Activated gamma-delta T cell treated with Interleukin-2 at 50 U/mL for 16 hours (primary cell): ENCODE measurements at regions not wholly inside any gene's neighbourhood (a gene's known extent, or its start where the extent isn't known, plus 50 kb on each side); places are given as distances from the start of the nearest gene placed in this dataset.
"Not testable (repeated sequence)": the region's sequence is repeated elsewhere in the genome, so short reads cannot be mapped to it uniquely, and the experiment has no call there.

Experiments used
- DNase-seq: peaks from one replicate; pipeline ENCODE4 v3.0.0-alpha.2; 2020

DNA sequence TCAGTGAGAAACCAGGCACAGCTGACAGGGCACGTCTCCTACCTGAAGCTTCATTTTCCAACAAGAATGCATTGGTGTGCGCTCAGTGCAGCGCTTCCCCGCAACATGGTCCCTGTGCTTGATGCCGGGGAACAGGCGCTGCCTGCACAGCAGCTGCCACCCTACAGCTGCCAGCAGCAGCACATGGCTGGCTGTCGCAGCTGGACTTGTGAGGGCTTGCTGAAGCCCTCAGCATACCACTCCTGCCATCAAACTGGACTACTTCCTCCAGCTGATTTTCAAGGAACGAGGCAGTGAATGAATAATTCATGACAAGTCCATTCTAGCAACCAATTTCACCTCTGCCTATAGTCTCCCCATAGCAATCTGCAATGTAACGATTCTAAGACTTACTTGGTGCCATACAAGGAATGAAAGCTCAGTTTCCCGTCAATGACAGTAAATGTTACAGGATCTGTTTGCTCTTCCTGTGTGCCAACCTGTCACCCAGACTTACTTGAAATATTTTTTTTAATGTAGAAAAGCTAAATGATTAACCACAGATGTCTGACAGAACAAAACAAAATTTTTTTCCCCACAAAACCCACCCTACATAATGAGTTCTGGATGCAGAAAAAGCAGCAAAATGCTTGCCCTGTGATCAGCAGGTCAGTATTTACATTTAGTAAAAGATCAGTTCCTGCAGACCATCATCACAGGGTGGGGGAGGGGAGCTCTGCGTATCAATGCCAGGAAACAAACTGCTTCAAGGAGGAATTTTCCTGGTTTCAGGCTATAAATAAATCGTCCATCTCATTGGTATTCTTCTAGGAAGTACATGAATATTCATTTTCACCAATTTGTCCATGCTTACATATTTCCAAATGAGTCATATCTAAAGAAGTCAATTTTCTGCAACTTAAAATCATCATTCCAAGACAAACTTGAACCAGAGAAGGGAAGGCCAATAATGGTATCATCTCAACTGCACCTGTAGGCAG lies 140.6 kb downstream of the ALOX5 start:
- no peak for DNase-seq

DNA sequence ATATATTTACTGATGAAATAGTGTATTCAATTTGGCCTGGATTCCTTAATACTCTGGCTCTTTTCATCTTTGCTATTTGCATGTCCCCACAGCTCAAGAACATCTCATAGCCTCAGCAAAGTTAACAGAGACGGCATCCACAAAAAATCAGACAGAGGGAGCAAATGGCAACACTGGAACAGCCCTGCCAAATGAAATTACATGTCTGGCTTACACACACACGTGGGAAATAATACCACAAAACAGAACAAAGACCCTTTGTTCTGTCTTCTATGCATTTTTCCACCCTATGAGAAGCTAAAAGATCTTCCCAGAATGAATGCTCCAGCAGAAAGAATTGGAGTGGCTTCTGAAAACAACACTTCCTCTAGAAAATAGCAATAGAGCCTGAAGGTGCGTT lies 139.5 kb downstream of the ALOX5 start:
- DNase-seq: no peak

DNA sequence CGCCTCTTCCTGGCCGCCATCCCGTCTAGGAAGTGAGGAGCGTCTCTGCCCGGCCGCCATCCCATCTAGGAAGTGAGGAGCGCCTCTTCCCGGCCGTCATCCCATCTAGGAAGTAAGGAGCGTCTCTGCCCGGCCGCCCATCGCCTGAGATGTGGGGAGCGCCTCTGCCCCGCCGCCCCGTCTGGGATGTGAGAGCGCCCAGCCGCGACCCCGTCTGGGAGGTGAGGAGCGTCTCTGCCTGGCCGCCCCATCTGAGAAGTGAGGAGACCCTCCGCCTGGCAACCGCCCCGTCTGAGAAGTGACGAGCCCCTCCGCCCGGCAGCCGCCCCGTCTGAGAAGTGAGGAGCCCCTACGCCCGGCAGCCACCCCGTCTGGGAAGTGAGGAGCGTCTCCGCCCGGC lies 137.9 kb downstream of the ALOX5 start:
- DNase-seq: not testable (repeated sequence)

DNA sequence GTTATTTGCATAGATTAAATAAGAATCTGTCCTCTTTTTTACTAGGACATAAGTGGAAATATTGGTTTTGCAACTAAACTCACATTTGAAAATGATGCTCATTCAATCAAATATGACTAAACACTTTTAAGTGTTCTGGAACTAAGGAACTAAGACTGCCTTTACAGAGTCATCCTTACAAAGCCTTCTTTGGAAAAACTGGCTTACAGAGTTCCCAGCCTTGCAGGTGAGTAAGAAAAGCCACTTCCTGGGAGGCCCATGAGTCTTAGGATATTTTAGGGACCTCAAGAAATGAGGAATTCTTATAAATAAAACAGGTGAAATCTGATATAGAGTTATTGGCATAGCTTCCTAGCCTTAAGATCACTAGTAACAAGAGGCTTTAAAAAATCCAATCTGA lies 135.5 kb downstream of the ALOX5 start:
- no peak for DNase-seq

DNA sequence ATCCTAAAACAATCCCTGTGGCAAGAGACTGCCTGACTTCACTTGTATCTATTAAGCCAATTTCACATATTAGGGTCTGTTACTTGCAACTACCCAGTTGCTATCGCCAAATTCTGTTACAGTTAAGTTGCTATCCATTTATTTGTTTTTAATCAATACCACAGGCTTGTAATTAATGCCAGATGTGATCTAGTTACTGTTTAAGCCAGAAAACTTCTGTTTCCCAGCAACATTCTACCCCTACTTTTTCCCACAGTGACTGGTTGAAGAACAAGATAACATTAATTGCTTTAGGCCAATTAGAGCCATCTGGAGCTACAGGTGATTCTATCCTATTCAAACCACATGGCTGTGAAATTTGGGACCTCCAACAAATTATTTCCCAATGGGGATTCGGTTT lies 131.3 kb downstream of the ALOX5 start:
- no peak for DNase-seq

DNA sequence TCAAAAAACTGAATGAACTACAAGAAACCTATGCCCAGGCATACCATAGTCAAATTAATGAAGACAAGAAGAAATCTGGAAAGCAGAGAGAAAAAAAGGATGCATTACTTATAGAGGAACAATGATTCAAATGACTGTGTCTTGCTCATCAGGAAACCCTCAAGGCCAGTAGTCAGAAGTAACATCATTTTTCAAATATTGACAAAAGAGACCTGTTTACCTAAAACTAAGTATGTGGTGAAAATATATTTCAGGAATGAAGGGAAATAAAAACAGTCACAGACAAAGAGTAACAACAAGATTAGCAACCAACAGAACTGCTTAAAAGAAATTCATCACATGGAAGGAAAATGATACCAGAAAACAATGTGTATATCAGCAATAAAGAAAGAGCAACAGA lies 128.4 kb downstream of the ALOX5 start:
- DNase-seq: no peak

DNA sequence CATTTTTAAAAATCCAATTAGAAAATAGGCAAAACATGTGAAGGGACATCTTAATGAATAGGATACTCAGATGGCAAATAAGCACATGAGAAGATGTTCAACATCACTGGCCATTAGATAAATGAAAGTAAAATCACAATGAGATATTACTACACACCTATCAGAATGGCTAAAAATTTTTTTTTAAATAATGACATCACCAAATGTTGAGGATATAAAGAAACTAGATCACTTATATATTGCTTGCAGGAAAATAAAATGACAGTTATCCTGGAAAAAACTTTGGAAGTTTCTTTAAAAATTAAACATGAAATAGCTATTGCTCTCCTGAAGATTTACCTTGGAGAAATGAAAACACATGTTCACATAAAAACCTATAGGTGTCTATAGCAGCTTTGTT lies 127.8 kb downstream of the ALOX5 start:
- no peak for DNase-seq

DNA sequence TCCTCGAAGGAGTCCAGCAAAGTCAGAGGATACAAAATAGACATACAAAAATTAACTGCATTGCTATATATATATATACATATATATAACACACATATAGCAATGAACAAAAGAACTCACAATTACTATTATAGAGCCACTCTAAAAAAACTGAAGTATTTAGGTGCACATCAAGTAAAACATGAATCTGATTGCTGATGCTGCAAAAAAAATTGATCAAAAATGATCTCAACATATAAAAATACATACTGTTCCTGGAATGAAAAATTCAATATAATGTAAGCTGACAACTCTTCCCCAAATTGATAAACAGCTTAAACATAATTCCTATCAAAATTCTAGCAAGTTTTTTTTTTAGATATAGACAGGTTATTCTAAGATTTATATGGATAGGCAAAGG lies 126.8 kb downstream of the ALOX5 start:
- no peak for DNase-seq

DNA sequence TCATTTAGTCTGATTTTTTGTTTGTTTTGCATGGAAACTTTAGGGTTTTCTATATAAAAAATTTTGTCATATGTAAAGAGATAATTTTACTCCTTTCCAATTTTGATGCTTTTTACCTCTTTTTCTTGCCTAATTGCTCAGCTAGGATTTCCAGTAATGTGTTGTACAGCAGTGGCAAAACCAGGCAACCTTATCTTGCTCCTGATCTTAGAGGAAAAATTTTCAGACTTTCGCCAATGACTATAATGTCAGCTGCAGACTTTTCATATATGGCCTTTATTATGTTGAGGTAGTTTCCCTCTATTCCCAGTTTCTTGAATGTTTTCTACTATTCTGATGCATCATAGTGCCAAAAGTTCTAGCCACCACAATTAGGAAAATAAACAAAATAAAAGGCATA lies 126.3 kb downstream of the ALOX5 start:
- DNase-seq: no peak

DNA sequence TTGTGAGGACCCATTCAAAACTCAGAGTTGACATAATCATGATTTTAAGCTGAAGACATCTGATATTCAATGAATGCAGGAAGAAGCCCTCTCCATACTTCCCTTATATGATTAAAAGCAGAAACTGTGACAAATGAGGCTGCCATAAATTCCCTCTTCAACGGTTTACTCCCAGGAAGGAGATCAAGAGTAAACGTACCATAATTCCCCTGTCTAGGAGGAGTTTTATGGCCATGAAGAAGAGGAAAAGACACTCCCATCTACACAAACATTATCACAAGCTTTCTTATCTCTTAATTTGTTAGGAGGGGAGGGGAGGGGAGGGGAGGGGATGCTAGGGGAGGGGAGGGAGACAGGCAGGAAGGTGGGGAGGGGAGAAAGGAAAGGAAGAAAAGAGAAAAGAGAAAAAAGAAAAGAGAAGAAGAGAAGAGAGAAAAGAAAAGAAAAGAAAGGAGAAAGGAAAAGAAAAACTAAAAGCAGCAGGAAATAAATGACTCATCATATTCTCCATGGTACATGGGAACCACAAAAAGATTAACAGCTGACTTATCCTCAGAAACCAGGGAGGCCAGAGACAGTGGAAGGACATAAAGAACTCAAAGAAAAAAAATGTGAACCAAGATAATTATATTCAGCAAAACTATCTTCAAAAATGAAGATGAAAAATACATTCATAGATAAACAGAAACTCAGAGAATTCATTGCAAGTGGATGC lies 121.6 kb downstream of the ALOX5 start:
- no peak for DNase-seq
